K562 (cell line): ENCODE measurements at regions not wholly inside any gene's neighbourhood (a gene's known extent, or its start where the extent isn't known, plus 50 kb on each side); places are given as distances from the start of the nearest gene placed in this dataset.

Source experiments
- EHMT2 ChIP-seq: fragments of 450-650 bp; IDR thresholded peaks from 2 replicates; pipeline ENCODE4 v1.6.1; 2018; ENCODE audit warnings: antibody characterized with exemption
- JUN ChIP-seq, 2 experiments: sonication (generic) in 1 of 2; formaldehyde crosslinking in 1 of 2; IDR thresholded peaks; 2 replicates each; pipeline versions ENCODE4 v1.6.1 to v1.8.0; 2012 to 2022; ENCODE audit warnings: borderline replicate concordance in 2 of 2, mild to moderate bottlenecking in 2 of 2, improper control_type of control experiment in 1 of 2, low read depth in 1 of 2, low read length in 1 of 2, missing genetic modification reagents in 1 of 2
- MEF2A ChIP-seq: IDR thresholded peaks from 2 replicates; pipeline ENCODE4 v1.6.1; 2011; ENCODE audit warnings: low read depth, mild to moderate bottlenecking, low read length, moderate library complexity; ENCODE audit not compliant: control insufficient read depth
- MYC ChIP-seq, 2 experiments: fragments of 250-450 bp in 1 of 2; sonication (Bioruptor Pico) in 1 of 2; IDR thresholded peaks; 2 replicates each; pipeline versions ENCODE4 v1.5.1 to v1.6.1; 2012 to 2021; ENCODE audit warnings: low read depth in 2 of 2, borderline replicate concordance in 1 of 2, improper control_type of control experiment in 1 of 2, low read length in 1 of 2, mild to moderate bottlenecking in 1 of 2, moderate library complexity in 1 of 2
- POLR2AphosphoS2 ChIP-seq: IDR thresholded peaks from 2 replicates; pipeline ENCODE4 v1.6.1; 2012; ENCODE audit warnings: low read length, improper control_type of control experiment
- SFPQ ChIP-seq: fragments of 200-400 bp; formaldehyde crosslinking; IDR thresholded peaks from 2 replicates; pipeline ENCODE4 v1.6.1; 2017; ENCODE audit warnings: mild to moderate bottlenecking, low read depth, low read length, moderate library complexity
- XRCC5 ChIP-seq: fragments of 200-400 bp; formaldehyde crosslinking; IDR thresholded peaks from 2 replicates; pipeline ENCODE4 v1.6.1; 2017; ENCODE audit warnings: low read depth, mild to moderate bottlenecking, low read length
- ZNF121 ChIP-seq: sonication (generic); formaldehyde crosslinking; conservative IDR thresholded peaks from 2 replicates; pipeline ENCODE4 v1.8.0; 2022; ENCODE audit warnings: missing genetic modification reagents
- TF ChIP-seq, protein P1 (sequence below), 3 experiments: IDR thresholded peaks in 2 of 3; conservative IDR thresholded peaks in 1 of 3; 2 replicates each; pipeline ENCODE4 v1.5.1; 2011 to 2012; ENCODE audit warnings: low read length in 3 of 3, mild to moderate bottlenecking in 3 of 3, control low read depth in 2 of 3, improper control_type of control experiment in 1 of 3, inconsistent platforms in 1 of 3, low read depth in 1 of 3, mixed read lengths in 1 of 3, moderate library complexity in 1 of 3; ENCODE audit not compliant: insufficient read depth in 2 of 3
- TF ChIP-seq, protein P2 (sequence below), 2 experiments: fragments of 450-650 bp in 1 of 2; sonication (generic) in 1 of 2; formaldehyde crosslinking in 1 of 2; IDR thresholded peaks in 1 of 2; conservative IDR thresholded peaks in 1 of 2; 2 replicates each; pipeline versions ENCODE4 v1.6.1 to v1.8.1; 2016 to 2023; ENCODE audit warnings: mild to moderate bottlenecking in 2 of 2, moderate library complexity in 2 of 2, inconsistent platforms in 1 of 2, missing genetic modification reagents in 1 of 2

DNA sequence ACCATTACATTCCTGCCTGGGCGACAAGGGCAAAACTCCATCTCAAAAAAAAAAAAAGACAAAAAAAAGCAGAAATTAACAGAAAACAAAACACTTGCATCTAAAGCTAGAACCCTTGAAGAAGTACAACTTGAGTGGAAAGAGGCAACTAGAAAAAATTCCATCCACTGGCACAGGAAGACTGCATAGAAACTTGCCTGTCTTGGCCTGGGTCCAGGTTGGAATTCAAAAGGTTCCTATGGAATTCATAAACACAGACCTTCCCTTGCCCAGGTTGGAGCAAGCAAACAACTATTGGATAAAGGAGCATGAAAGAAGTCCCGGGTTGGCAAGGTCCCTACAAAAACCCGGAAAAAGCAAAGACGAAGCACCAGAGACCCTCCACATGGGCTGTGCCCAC lies 69.8 kb downstream of the CCDC71L start:
- TF ChIP-seq MYC (IDR thresholded peaks at IDR 0.05; ENCODE audit: low read depth, low read length) (no peak), MYC (CRISPR knock-in tag; IDR thresholded peaks at IDR 0.05; ENCODE audit: borderline replicate concordance, low read depth) (no peak), JUN (IDR thresholded peaks at IDR 0.05; ENCODE audit: borderline replicate concordance, low read depth, low read length) (no peak), JUN (CRISPR knock-in tag; IDR thresholded peaks at IDR 0.05; ENCODE audit: borderline replicate concordance) (no peak), POLR2AphosphoS2 (no peak), ZNF121 (no peak), EHMT2 (no peak), XRCC5 (no peak), MEF2A (no peak), SFPQ (no peak)
- TF ChIP-seq, protein P1, sequence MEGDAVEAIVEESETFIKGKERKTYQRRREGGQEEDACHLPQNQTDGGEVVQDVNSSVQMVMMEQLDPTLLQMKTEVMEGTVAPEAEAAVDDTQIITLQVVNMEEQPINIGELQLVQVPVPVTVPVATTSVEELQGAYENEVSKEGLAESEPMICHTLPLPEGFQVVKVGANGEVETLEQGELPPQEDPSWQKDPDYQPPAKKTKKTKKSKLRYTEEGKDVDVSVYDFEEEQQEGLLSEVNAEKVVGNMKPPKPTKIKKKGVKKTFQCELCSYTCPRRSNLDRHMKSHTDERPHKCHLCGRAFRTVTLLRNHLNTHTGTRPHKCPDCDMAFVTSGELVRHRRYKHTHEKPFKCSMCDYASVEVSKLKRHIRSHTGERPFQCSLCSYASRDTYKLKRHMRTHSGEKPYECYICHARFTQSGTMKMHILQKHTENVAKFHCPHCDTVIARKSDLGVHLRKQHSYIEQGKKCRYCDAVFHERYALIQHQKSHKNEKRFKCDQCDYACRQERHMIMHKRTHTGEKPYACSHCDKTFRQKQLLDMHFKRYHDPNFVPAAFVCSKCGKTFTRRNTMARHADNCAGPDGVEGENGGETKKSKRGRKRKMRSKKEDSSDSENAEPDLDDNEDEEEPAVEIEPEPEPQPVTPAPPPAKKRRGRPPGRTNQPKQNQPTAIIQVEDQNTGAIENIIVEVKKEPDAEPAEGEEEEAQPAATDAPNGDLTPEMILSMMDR (IDR thresholded peaks at IDR 0.05 in 2 of 3, conservative IDR thresholded peaks at IDR 0.05 in 1 of 3; ENCODE audit: insufficient read depth in 2 of 3, low read depth in 1 of 3, low read length in 3 of 3), result no peak
- TF ChIP-seq, protein P2, sequence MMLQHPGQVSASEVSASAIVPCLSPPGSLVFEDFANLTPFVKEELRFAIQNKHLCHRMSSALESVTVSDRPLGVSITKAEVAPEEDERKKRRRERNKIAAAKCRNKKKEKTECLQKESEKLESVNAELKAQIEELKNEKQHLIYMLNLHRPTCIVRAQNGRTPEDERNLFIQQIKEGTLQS (IDR thresholded peaks at IDR 0.05), result no peak
- TF ChIP-seq, protein P2 (CRISPR knock-in tag; conservative IDR thresholded peaks at IDR 0.05), result no peak
